ENCODE measurements at regions not wholly inside any gene's neighbourhood (a gene's known extent, or its start where the extent isn't known, plus 50 kb on each side); places are given as distances from the start of the nearest gene placed in this dataset.
A peak's percentile ranks its signal among the peaks of the same experiment; 100 is the strongest.
"Not testable (repeated sequence)": the region's sequence is repeated elsewhere in the genome, so short reads cannot be mapped to it uniquely, and the experiment has no call there.

GRCh38 chr17:49898366-49899190 is 50.7 kb upstream of the TAC4 start:
- DNase-seq, result no peak

GRCh38 chr17:49899191-49899485 is 51.3 kb upstream of the TAC4 start:
- no peak for DNase-seq

- DNase-seq, result no peak
These were observed 51.7 kb upstream of the TAC4 start for GRCh38 chr17:49899588-49899987.

DNA sequence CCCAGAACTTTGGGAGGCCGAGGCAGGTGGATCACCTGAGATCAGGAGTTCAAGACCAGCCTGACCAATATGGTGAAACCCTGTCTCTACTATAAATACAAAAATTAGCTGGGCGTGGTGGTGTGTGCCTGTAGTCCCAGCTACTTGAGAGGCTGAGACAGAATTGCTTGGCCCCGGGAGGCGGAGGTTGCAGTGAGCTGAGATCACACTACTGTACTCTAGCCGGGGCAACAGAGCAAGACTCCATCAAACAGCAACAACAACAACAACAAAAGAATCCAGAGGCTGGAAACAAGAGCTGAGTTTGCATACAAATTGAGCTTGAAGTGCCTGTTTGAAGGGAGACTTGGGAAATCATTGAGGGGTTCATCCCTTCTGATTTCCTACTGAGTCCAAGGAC is 52.9 kb upstream of the TAC4 start:
- DNase-seq, result not testable (repeated sequence)

DNA sequence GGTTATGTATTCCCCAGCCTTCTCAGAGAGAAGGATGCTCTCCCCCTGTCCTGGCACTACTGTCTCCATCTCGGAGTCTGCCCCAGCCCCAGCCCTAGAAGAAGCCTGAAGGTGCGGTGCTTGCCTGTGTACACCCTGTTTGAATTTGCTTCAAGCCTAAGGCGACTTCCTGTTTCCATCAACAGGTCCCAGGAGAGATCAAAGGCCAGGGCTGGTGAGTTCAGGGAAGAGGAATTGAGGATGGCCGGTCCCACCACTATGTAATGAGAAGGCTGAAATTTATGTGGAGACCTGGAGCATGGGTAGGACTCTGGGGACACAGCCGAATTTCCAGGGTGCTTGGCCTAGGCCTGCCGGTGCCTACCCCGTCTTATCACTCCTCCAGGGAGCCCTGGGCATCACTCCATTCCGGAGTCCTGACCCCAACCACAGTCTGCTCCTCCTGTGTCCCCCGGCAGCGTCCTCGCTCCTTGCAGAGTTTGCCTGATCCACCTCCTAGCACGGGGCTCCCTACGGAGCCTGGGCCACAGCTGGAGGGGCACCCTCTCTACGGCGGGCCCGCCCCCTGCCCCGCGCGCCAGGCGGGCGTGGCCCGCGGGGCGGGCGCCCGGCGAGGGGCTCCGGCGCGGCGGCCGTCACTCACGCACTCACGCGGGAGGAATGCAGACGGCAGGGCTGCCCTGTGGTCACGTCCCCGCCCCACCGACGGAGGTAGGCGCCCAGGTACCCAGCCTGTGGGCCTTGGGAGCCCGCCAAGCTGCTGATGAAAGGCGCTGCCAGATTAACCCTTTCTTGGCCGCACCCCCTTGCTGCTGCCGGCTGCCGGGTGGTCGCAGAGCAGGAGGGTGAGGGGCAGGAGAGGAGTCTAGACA is 53.8 kb upstream of the TAC4 start:
- no peak for DNase-seq

DNA sequence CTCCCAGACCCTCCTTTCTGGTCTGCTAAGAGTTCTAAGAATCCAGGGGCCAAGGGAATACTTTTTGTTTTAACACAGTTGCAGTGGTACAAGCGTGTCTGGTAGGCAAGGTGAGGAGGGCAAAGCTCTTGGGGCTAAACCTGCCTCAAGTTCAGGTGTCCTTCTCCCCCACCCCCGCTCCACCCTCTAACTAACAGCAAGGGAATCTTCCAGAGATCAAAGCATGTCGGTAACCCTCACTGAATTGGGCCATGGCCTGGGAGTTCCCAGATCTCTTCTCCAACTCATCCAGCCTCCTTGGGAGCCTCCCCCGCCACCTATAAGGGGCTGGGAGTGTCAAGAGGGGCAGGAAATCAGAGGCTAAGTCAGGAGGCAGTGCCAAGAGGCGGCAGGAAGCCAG is 55.7 kb upstream of the TAC4 start:
- DNase-seq, result no peak

GRCh38 chr17:49904893-49905292 is 57.0 kb upstream of the TAC4 start:
- no peak for DNase-seq

- DNase-seq, result no peak
These were observed 58.8 kb upstream of the TAC4 start for GRCh38 chr17:49906531-49907136.

DNA sequence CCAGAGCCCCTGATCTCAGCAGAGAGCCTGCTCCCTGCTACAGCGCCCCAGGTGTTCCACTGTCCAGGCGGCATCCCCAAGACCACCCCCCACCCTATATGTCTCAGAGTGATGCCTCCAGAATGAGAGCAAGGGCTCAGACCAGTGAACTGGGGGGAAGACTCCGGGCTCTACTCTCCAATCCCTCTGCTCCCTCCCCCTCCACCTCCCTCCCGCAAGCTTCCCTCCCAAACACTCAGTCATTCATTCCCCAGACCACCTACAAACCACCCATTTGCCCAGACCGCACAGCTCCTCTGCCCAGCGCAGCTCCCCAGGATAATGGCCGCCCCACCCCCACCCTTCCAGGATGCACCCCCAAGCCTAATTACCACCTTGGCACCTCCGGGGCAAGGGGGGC is 59.4 kb upstream of the TAC4 start:
- no peak for DNase-seq

GRCh38 chr17:49908782-49909714 is 59.9 kb upstream of the DLX4 start:
- no peak for DNase-seq

GRCh38 chr17:49910094-49910857 is 58.7 kb upstream of the DLX4 start:
- DNase-seq, result no peak

DNA sequence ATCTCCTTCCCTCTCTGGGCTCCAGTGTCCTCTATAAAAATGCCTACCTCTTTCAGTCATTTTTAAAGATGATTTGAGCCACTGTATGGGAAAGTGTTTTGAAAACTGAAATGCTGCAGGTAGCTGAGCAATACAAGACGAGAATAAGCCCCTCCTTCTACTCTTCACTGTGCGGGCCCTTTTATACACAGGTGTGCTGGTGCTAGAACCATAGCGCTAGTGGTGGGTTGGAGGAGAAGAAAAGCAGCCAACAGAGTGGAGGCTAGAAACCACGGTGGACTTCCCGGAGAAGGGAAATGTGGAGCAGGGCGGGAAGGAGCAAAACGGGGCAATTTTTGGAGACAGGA is 58.2 kb upstream of the DLX4 start:
- no peak for DNase-seq

GRCh38 chr17:49911719-49912118 is 57.3 kb upstream of the DLX4 start:
- no peak for DNase-seq

GRCh38 chr17:49913226-49914095 is 55.5 kb upstream of the DLX4 start:
- peak; percentile 76 for DNase-seq

GRCh38 chr17:49914096-49914490 is 54.9 kb upstream of the DLX4 start:
- DNase-seq, result no peak

DNA sequence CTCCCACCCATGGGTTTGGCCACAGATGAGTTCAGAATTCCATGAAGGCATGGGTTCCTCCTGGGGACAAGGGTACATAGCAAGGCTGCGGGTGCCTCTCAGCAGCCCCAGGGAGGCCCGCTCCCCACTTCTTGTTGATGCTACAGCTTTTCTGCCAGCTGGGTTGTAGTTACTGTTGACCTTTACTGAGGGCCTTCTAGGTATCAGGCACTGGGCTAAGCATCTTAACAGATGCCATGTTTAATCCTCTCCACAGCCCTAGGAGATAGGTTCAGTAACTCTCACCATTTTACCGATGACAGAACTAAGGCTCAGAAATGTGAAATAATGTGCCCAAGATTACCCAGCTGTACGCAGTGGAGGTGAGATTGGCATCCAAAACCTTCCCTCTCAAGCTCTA is 54.3 kb upstream of the DLX4 start:
- DNase-seq, result no peak

- no peak for DNase-seq
These were observed 53.7 kb upstream of the DLX4 start for GRCh38 chr17:49915260-49915659.

GRCh38 chr17:49915670-49916069 is 53.3 kb upstream of the DLX4 start:
- no peak for DNase-seq

DNA sequence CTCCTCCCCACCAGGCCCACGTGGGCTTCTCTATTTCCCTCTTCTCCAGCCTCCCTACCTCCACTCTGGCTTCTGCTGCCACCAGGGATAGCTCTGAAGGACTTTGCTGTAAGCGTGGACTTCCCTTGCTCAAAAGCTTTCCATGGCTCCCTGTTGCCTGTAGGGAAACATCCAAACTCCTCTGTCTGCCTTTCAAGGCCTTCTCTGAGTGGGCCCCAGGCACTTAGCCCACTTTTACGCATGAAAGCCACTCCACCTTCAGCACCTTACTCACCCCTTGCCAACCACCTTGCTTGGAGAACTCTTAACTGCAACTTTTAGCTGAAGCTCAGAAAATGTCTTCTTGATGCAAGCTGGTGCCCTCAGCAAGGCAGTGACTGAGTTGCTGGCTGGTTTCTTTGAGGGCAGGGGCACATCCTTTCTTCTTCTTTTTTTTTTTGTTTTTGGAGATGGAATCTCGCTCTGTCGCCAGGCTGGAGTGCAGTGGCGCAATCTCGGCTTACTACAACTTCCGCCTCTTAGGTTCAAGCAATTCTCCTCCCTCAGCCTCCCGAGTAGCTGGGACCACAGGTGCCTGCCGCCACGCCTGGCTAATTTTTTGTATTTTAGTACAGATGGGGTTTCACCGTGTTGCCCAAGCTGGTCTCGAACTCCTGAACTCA is 52.0 kb upstream of the DLX4 start:
- no peak for DNase-seq

- no peak for DNase-seq
These were observed 50.4 kb upstream of the DLX4 start for GRCh38 chr17:49918591-49918990.
